Osteoblast (primary cell): ENCODE measurements at regions not wholly inside any gene's neighbourhood (a gene's known extent, or its start where the extent isn't known, plus 50 kb on each side); places are given as distances from the start of the nearest gene placed in this dataset.
"Not testable (repeated sequence)": the region's sequence is repeated elsewhere in the genome, so short reads cannot be mapped to it uniquely, and the experiment has no call there.

ENCODE experiments used
- DNase-seq: peaks from one replicate; pipeline ENCODE4 v3.0.0; 2011; ENCODE audit warnings: low spot score, mixed read lengths; ENCODE audit not compliant: insufficient read length; ENCODE audit errors: missing footprints
- H2AFZ ChIP-seq: 2 replicates; pipeline ENCODE4 v1.6.0; 2011; ENCODE audit warnings: mild to moderate bottlenecking, low read length
- H3K27ac ChIP-seq: 2 replicates; pipeline ENCODE4 v1.5.1; 2011; ENCODE audit warnings: mild to moderate bottlenecking, low read depth, low read length, moderate library complexity
- H3K27me3 ChIP-seq: 2 replicates; pipeline ENCODE4 v1.6.0; 2012; ENCODE audit warnings: mild to moderate bottlenecking, control low read depth, inconsistent platforms, low read length, moderate library complexity; ENCODE audit not compliant: insufficient read depth
- H3K36me3 ChIP-seq: 2 replicates; pipeline ENCODE4 v1.5.1; 2011; ENCODE audit warnings: mild to moderate bottlenecking, low read length, control low read depth, moderate library complexity; ENCODE audit not compliant: insufficient read depth
- H3K4me1 ChIP-seq: 2 replicates; pipeline ENCODE4 v1.5.1; 2011; ENCODE audit warnings: mild to moderate bottlenecking, low read length, control low read depth, moderate library complexity; ENCODE audit not compliant: insufficient read depth
- H3K4me2 ChIP-seq: 2 replicates; pipeline ENCODE4 v1.6.0; 2011; ENCODE audit warnings: mild to moderate bottlenecking, low read length; ENCODE audit not compliant: insufficient read depth
- H3K4me3 ChIP-seq: fragments of 200-600 bp; sonication (generic); 3 replicates; pipeline ENCODE4 v1.5.1; 2012; ENCODE audit warnings: mild to moderate bottlenecking, low read length, inconsistent platforms; ENCODE audit not compliant: insufficient read depth
- H3K79me2 ChIP-seq: 2 replicates; pipeline ENCODE4 v1.6.0; 2012; ENCODE audit warnings: mild to moderate bottlenecking, low read length, control low read depth, inconsistent platforms; ENCODE audit not compliant: insufficient read depth
- H3K9me3 ChIP-seq: 2 replicates; pipeline ENCODE4 v1.5.1; 2011; ENCODE audit warnings: low read depth, low read length, control low read depth
- H4K20me1 ChIP-seq: 2 replicates; pipeline ENCODE4 v1.6.0; 2012; ENCODE audit warnings: mild to moderate bottlenecking, low read length, control low read depth; ENCODE audit not compliant: insufficient read depth
- TF ChIP-seq, protein P1 (sequence below): IDR thresholded peaks from 2 replicates; pipeline ENCODE4 v1.5.1; 2011; ENCODE audit warnings: mild to moderate bottlenecking, low read depth, low read length, moderate library complexity; ENCODE audit errors: extremely low read depth

GRCh38 chrX:114046695-114047279, 537.1 kb upstream of the HTR2C start:
- Histone ChIP-seq H3K4me1 (no peaks in the 10 kb centered on the region), H3K79me2 (no peaks in the 10 kb centered on the region), H4K20me1 (no peaks in the 10 kb centered on the region), H3K27me3 (no peaks in the 10 kb centered on the region), H2AFZ (no peak overlapping the region), H3K27ac (no peak overlapping the region), H3K4me2 (no peak overlapping the region), H3K4me3 (no peak overlapping the region), H3K9me3 (no peaks in the 10 kb centered on the region), H3K36me3 (no peaks in the 10 kb centered on the region)
- DNase-seq, result no peak
- TF ChIP-seq, protein P1, sequence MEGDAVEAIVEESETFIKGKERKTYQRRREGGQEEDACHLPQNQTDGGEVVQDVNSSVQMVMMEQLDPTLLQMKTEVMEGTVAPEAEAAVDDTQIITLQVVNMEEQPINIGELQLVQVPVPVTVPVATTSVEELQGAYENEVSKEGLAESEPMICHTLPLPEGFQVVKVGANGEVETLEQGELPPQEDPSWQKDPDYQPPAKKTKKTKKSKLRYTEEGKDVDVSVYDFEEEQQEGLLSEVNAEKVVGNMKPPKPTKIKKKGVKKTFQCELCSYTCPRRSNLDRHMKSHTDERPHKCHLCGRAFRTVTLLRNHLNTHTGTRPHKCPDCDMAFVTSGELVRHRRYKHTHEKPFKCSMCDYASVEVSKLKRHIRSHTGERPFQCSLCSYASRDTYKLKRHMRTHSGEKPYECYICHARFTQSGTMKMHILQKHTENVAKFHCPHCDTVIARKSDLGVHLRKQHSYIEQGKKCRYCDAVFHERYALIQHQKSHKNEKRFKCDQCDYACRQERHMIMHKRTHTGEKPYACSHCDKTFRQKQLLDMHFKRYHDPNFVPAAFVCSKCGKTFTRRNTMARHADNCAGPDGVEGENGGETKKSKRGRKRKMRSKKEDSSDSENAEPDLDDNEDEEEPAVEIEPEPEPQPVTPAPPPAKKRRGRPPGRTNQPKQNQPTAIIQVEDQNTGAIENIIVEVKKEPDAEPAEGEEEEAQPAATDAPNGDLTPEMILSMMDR, result no peak

GRCh38 chrX:114041470-114041869, 542.4 kb upstream of the HTR2C start:
- not testable (repeated sequence) for H3K9me3 ChIP-seq, DNase-seq, H3K27me3 ChIP-seq, H3K4me1 ChIP-seq, H3K79me2 ChIP-seq, H2AFZ ChIP-seq, H4K20me1 ChIP-seq, H3K36me3 ChIP-seq, H3K27ac ChIP-seq, H3K4me2 ChIP-seq, H3K4me3 ChIP-seq

DNA sequence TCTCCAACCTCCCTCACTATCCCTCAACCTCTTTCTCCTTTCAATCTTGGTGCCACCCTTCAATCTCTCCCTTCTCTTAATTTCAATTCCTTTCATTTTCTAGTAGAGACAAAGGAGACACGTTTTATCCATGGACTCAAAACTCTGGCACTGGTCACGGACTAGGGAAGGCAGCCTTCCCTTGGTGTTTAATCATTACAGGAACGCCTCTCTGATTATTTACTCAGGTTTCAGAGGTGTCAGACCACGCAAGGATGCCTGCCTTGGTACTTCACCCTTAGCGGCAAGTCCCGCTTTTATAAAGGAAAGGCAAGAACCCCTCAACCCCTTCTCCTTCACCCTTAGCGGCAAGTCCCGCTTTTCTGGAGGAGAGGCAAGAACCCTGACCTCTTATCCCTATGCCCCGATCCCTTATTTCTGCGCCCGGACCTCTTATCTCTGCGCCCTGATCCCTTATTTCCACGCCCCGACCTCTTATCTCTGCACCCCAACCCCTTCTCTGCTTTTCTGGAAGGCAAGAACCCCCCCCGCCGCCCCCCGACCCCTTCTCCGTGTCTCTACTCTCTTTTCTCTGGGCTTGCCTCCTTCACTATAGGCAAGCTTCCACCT, 543.1 kb upstream of the HTR2C start:
- not testable (repeated sequence) for H3K27ac ChIP-seq, H2AFZ ChIP-seq, H3K79me2 ChIP-seq, H3K36me3 ChIP-seq, H3K4me1 ChIP-seq, H4K20me1 ChIP-seq, H3K27me3 ChIP-seq, H3K4me3 ChIP-seq, DNase-seq, H3K4me2 ChIP-seq, H3K9me3 ChIP-seq

- H2AFZ ChIP-seq, H3K4me2 ChIP-seq, H3K79me2 ChIP-seq, H3K27ac ChIP-seq, H3K27me3 ChIP-seq, DNase-seq, H3K4me3 ChIP-seq, H4K20me1 ChIP-seq, H3K9me3 ChIP-seq, H3K36me3 ChIP-seq, H3K4me1 ChIP-seq: not testable (repeated sequence)
Observed at GRCh38 chrX:114040111-114040510, 543.8 kb upstream of the HTR2C start.

- Histone ChIP-seq H3K79me2 (no peaks in the 10 kb centered on the region), H3K27me3 (no peaks in the 10 kb centered on the region), H2AFZ (no peak overlapping the region), H4K20me1 (no peaks in the 10 kb centered on the region), H3K9me3 (no peaks in the 10 kb centered on the region), H3K4me3 (no peak overlapping the region), H3K4me1 (no peaks in the 10 kb centered on the region), H3K4me2 (no peak overlapping the region), H3K36me3 (no peaks in the 10 kb centered on the region), H3K27ac (no peak overlapping the region)
- TF ChIP-seq, protein P1, result no peak
- DNase-seq, result no peak
Observed at GRCh38 chrX:114038358-114038757, 545.5 kb upstream of the HTR2C start.
